Non-pigmented ciliary epithelial cell (primary cell): ENCODE measurements at regions not wholly inside any gene's neighbourhood (a gene's known extent, or its start where the extent isn't known, plus 50 kb on each side); places are given as distances from the start of the nearest gene placed in this dataset.

ENCODE experiments used
- DNase-seq: peaks from one replicate; pipeline ENCODE4 v3.0.0-alpha.2; 2010; ENCODE audit warnings: low read depth

DNA sequence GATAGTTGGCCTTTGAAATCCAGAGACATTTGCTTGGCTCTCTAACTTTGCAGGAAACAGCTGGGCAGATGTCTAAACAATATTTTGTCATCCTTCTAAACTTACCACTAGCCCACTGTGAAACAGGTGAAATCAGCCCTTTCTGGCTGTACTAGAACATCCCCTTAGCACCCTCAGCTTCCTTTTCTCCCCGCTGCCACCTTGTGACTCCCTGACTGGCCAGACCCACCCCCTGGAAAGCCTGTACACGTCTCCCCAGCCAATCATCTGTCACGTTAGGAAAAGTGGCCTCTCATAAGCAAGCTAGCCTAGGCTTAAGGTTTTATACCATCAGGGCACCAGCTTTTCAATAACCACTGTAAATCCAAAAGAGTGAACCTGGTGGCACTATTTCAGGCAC is 88.6 kb upstream of the E2F3 start:
- DNase-seq: no peak

- DNase-seq: no peak
These were observed 87.6 kb upstream of the E2F3 start for GRCh38 chr6:20313960-20314530.

- DNase-seq: no peak
These were observed 86.5 kb upstream of the E2F3 start for GRCh38 chr6:20314866-20315845.

GRCh38 chr6:20317430-20317829 is 84.2 kb upstream of the E2F3 start:
- DNase-seq: no peak

DNA sequence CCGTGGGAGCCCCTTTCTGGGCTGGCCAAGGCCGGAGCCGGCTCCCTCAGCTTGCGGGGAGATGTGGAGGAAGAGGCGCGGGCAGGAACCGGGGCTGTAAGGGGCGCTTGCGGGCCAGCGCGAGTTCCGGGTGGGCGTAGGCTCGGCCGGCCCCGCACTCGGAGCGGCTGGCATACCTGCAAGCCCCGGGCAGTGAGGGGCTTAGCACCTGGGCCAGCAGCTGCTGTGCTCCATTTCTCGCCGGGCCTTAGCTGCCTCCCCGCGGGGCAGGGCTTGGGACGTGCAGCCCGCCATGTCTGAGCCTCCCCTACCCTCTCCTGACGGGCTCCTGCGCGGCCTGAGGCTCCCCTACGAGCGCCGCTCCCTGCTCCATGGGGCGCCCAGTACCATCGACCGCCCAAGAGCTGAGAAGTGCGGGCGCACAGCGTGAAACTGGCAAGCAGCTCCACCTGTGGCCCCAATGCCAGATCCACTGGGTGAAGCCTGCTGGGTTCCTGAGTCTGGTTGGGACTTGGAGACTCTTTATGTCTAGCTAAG is 82.8 kb upstream of the E2F3 start:
- no peak for DNase-seq

GRCh38 chr6:20319520-20320357 is 81.9 kb upstream of the E2F3 start:
- no peak for DNase-seq

DNA sequence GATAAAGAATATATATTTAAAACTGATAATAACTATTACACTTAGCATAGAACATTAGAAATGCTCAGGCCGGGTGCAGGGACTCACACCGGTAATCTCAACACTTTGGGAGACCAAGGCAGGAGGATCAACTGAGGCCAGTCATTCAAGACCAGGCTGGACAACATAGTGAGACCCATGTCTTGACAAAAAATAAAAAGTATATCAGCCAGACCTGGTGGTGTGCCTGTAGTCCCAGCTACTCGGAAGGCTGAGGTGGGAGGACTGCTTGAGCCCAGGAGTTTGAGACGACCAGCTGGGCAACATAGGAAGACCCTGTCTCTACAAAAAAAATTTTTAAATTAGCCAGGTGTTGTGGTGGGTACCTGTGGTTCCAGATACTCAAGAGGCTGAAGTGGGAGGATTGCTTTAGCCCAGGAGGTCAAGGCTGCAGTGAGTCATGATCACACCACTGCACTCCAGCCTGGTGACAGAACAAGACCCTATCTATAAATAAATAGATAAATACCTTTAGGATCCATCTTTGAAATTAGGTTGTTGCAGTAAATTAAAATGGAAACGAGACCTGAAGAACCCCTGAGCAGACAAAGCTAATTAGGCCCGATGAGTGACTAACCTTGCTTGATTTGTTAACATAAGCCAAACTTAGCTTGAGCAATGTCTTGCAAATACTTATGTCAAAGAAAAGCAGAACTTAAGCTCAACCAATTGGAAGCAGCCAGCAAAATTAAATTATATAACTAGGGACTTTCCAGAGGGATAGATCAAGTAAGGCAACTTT is 75.8 kb upstream of the E2F3 start:
- no peak for DNase-seq

DNA sequence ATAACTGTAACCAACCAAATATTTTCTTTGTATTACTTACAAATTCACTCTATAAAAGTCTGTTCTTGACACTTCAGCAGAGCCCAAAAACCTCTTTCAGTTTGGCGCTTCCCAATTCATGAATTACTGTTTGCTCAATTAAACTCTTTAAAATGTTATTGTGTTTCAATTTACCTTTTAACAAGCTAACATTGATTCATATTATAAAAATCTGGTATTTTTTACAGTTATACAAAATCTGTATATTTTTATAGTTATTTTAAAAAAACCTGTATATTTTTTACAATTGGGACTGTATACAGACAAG is 75.3 kb upstream of the E2F3 start:
- DNase-seq: no peak

DNA sequence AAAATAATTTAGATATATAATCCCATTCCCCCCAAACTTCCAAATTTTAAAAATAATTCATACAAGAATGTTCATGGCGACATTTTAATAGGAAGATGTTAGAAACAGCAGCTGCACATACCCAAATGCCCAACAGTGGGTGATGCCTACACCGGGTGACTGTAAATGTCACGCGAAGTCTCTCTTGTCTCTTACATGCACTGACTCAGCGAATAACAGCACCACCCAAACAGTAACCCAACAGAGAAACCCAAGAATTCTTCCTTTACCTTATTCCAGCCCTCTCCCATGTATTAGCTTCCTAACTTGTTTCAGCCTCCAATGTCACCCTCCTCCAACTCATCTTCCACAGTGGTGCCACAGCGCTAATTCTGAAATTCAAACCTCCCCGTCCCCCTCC is 74.5 kb upstream of the E2F3 start:
- no peak for DNase-seq

- no peak for DNase-seq
These were observed 73.3 kb upstream of the E2F3 start for GRCh38 chr6:20328266-20328923.

GRCh38 chr6:20328924-20329300 is 72.8 kb upstream of the E2F3 start:
- DNase-seq: no peak

GRCh38 chr6:20331042-20331441 is 70.6 kb upstream of the E2F3 start:
- DNase-seq: no peak

- no peak for DNase-seq
These were observed 70.1 kb upstream of the E2F3 start for GRCh38 chr6:20331625-20332024.

DNA sequence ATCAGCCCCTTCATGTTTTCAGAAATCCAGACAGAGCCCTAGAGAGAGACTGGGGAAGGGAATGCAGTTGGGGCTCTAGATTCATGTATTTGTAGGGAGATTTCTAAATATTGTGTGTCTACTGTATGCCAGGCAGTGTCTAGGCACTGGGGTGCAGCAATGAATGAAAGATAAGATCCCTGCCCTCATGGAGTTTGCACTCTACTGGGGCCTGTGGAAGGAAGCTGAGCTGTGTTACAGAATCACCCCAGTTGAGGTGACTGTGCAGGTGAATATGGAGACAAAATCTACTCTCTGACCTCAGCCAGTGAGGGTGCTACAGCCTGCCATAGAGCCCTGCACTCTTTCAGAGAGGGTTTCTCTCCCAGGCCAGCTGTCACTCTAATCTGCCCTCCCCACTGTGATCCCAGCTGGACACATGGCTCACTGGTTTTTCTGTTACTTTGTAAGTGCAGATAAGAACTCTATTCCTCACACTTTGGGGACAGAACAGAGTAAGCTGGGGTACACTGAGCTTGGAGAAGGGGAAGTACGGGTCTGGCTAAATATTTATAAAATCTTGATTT is 69.2 kb upstream of the E2F3 start:
- no peak for DNase-seq

GRCh38 chr6:20333721-20334269 is 67.9 kb upstream of the E2F3 start:
- DNase-seq: no peak

GRCh38 chr6:20334334-20334733 is 67.3 kb upstream of the E2F3 start:
- no peak for DNase-seq

- no peak for DNase-seq
These were observed 66.7 kb upstream of the E2F3 start for GRCh38 chr6:20334962-20335361.

DNA sequence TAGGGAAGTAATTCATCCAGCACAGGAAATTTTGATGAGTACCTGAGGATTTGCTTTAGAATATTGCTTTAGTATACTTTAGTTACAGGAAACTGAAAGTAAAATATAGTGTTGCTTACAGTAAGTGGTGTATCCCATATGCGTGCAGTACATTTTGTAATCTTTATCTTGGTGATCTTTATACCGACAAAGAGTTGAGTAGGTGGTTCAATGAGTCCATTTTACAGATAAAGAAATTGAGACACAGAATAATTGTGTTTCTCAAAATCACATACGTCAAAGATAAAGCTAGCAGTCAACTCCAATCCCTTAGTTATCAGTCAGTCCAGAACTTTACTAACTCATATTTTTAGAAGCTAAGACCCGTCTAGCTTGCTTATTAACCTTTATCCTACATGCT is 65.8 kb upstream of the E2F3 start:
- DNase-seq: no peak

GRCh38 chr6:20338156-20338555 is 63.5 kb upstream of the E2F3 start:
- peak; percentile 36 for DNase-seq

DNA sequence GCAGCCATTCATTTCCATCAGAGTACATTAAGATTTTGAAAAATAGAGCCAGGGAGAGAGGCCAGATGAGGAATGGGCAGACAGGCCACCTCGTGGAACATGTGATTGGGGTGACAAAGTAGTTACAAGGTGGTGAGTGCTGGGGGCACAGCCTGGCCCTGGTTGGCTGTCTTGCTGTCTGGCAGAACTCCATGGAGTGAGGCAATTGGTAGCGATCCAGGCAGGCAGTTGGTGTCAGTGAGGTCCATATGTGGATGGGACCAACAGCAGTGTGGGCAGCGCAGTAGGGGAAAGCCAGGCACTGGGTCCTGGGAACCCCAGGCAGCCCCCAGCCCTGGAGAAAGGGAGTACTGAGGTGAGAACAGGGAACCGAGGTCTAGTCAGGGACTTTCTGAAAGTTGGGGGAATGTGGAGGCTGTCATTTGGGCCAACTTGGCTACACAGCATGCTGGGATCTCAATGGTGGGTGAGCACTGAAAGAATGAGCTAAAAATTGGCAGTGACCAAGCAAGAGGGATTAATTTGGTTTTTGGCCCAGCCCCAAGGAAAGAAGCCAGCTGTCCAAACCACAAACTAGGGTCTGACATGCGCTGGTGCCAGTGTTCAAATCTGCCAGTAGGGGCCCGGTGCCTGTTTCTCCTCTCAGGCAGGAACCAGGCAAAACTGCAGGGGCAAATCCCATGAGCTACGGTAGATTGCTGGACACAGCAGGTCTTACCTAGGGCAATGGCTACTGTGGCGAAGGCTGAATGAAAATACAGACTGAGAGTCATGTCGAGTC is 61.4 kb upstream of the E2F3 start:
- no peak for DNase-seq
